Mucosa of descending colon (tissue), 3 donors: ENCODE measurements at regions not wholly inside any gene's neighbourhood (a gene's known extent, or its start where the extent isn't known, plus 50 kb on each side); places are given as distances from the start of the nearest gene placed in this dataset.

Source experiments
- ATAC-seq: fragments of 200-7000 bp; cut with Tn5 transposase; one replicate; pipeline ENCODE4 v1.9.1; 2020; ENCODE audit warnings: mild to moderate bottlenecking, moderate library complexity
- DNase-seq, 3 donors: peaks; one replicate each; pipeline ENCODE4 v3.0.0-alpha.2; 2020
- H3K36me3 ChIP-seq: fragments of 200-600 bp; one replicate; pipeline ENCODE4 v1.8.0; 2021; ENCODE audit warnings: low read depth, mild to moderate bottlenecking
- H3K4me1 ChIP-seq: fragments of 200-600 bp; one replicate; pipeline ENCODE4 v1.8.0; 2021; ENCODE audit warnings: low read depth, mild to moderate bottlenecking
- H3K4me3 ChIP-seq: fragments of 200-600 bp; one replicate; pipeline ENCODE4 v1.8.0; 2021; ENCODE audit warnings: mild to moderate bottlenecking
- H3K9me3 ChIP-seq: fragments of 200-600 bp; one replicate; pipeline ENCODE4 v1.8.0; 2021; ENCODE audit warnings: mild to moderate bottlenecking
- CTCF ChIP-seq: fragments of 200-600 bp; IDR thresholded peaks from one replicate; pipeline ENCODE4 v1.8.0; 2022; ENCODE audit warnings: antibody characterized with exemption, mild to moderate bottlenecking
- intact Hi-C, 2 donors: fragments of 100-400 bp; cut with DNase I in 1 of 2; cut with micrococcal nuclease in 1 of 2; formaldehyde crosslinking; loops; one replicate each; pipeline versions ENCODE4 v1.11.0 to v1.11.1; 2022; cut with DNase I, micrococcal nuclease
- donor health status: DM: no; HTN: no; CAD: no; lungs with moderate emphysema.
- donor health status: DM: no; HTN: no; CAD: no.
- donor health status: DM: no; HTN: yes; CAD: no.

GRCh38 chr7:73966062-73966940 is 61.7 kb upstream of the ELN start:
- Histone ChIP-seq H3K4me1 (no peaks in the 10 kb centered on the region), H3K9me3 (peaks cover 20% of the 10 kb centered on the region), H3K4me3 (no peak overlapping the region), H3K36me3 (no peaks in the 10 kb centered on the region)
- intact Hi-C loops = no loop called here
- DNase-seq (no peak), ATAC-seq (no peak)
- TF ChIP-seq CTCF = no peak

- intact Hi-C loops = no loop called here
- Histone ChIP-seq H3K36me3 (no peaks in the 10 kb centered on the region), H3K4me3 (no peak overlapping the region), H3K9me3 (peaks cover 20% of the 10 kb centered on the region), H3K4me1 (no peaks in the 10 kb centered on the region)
- TF ChIP-seq CTCF = no peak
- no peak for DNase-seq
- no peak for ATAC-seq
These were observed 60.8 kb upstream of the ELN start for GRCh38 chr7:73966941-73967831.

- Histone ChIP-seq H3K9me3 (peaks cover 17% of the 10 kb centered on the region), H3K36me3 (no peaks in the 10 kb centered on the region), H3K4me1 (no peaks in the 10 kb centered on the region), H3K4me3 (no peak overlapping the region)
- intact Hi-C loops = no loop called here
- DNase-seq (no peak), ATAC-seq (no peak)
- TF ChIP-seq CTCF = no peak
These were observed 60.1 kb upstream of the ELN start for GRCh38 chr7:73967832-73968290.

- intact Hi-C loops = no loop called here
- no peak for TF ChIP-seq CTCF
- DNase-seq = no peak
- no peak overlapping the region for H3K4me3 ChIP-seq
- no peak for ATAC-seq
- H3K36me3 ChIP-seq = no peaks in the 10 kb centered on the region
- H3K4me1 ChIP-seq = no peaks in the 10 kb centered on the region
- H3K9me3 ChIP-seq = peaks cover 11% of the 10 kb centered on the region
These were observed 59.5 kb upstream of the ELN start for GRCh38 chr7:73968487-73968886.

- intact Hi-C loops = no loop called here
- Histone ChIP-seq H3K4me1 (no peaks in the 10 kb centered on the region), H3K9me3 (no peaks in the 10 kb centered on the region), H3K4me3 (no peak overlapping the region), H3K36me3 (no peaks in the 10 kb centered on the region)
- ATAC-seq (no peak), DNase-seq (no peak)
- no peak for TF ChIP-seq CTCF
These were observed 58.0 kb upstream of the ELN start for GRCh38 chr7:73969991-73970390.
